CD14-positive monocyte (primary cell): ENCODE measurements at regions not wholly inside any gene's neighbourhood (a gene's known extent, or its start where the extent isn't known, plus 50 kb on each side); places are given as distances from the start of the nearest gene placed in this dataset.

Source experiments
- DNase-seq, 3 donors: peaks; one replicate each; pipeline ENCODE4 v3.0.0-alpha.2; 2011 to 2022
- H2AFZ ChIP-seq: 2 replicates; pipeline ENCODE4 v1.6.0; 2012; ENCODE audit warnings: mild to moderate bottlenecking, low read depth, low read length, inconsistent platforms; ENCODE audit not compliant: insufficient read depth, poor library complexity, severe bottlenecking
- H3K27ac ChIP-seq, 2 donors: 1 replicate in 1 of 2; 2 replicates in 1 of 2; pipeline ENCODE4 v1.5.1; 2012 to 2013; ENCODE audit warnings: low read length in 2 of 2, control low read depth in 1 of 2, inconsistent platforms in 1 of 2, low read depth in 1 of 2, mild to moderate bottlenecking in 1 of 2
- H3K27me3 ChIP-seq, 2 donors: one replicate each; pipeline versions ENCODE4 v1.6.0 to v1.6.1; 2011 to 2013; ENCODE audit warnings: low read length in 2 of 2; ENCODE audit not compliant: control insufficient read depth in 2 of 2, insufficient read depth in 2 of 2
- H3K36me3 ChIP-seq, 2 donors: replicated peaks in 1 of 2; 1 replicate in 1 of 2; 2 replicates in 1 of 2; pipeline versions ENCODE4 v1.5.1 to v1.6.1; 2012 to 2013; ENCODE audit warnings: low read length in 2 of 2, control low read depth in 1 of 2, inconsistent platforms in 1 of 2, mild to moderate bottlenecking in 1 of 2; ENCODE audit not compliant: insufficient read depth in 2 of 2, control insufficient read depth in 1 of 2
- H3K4me1 ChIP-seq, 2 donors: 1 replicate in 1 of 2; 2 replicates in 1 of 2; pipeline versions ENCODE4 v1.5.1 to v1.6.1; 2012 to 2013; ENCODE audit warnings: low read length in 2 of 2, control low read depth in 1 of 2, inconsistent platforms in 1 of 2, mild to moderate bottlenecking in 1 of 2, moderate library complexity in 1 of 2; ENCODE audit not compliant: insufficient read depth in 2 of 2, control insufficient read depth in 1 of 2
- H3K4me2 ChIP-seq: replicated peaks from 2 replicates; pipeline ENCODE3; 2012; ENCODE audit warnings: low read length, moderate library complexity, mild to moderate bottlenecking; ENCODE audit not compliant: poor library complexity, severe bottlenecking; ENCODE audit errors: extremely low read depth
- H3K4me3 ChIP-seq, 3 experiments: fragments of 200-600 bp in 1 of 3; sonication (generic) in 1 of 3; replicated peaks in 1 of 3; 1 replicate in 2 of 3; 2 replicates in 1 of 3; pipeline ENCODE4 v1.5.1; 2011 to 2013; ENCODE audit warnings: low read length in 3 of 3, mild to moderate bottlenecking in 3 of 3, control low read depth in 2 of 3, low read depth in 2 of 3, inconsistent platforms in 1 of 3, moderate library complexity in 1 of 3
- H3K79me2 ChIP-seq: 2 replicates; pipeline ENCODE4 v1.6.0; 2012; ENCODE audit warnings: mild to moderate bottlenecking, control low read depth, inconsistent platforms, low read length, moderate library complexity; ENCODE audit not compliant: insufficient read depth
- H3K9ac ChIP-seq: 2 replicates; pipeline ENCODE4 v1.6.0; 2017; ENCODE audit warnings: low read length, mild to moderate bottlenecking; ENCODE audit not compliant: insufficient read depth, poor library complexity, severe bottlenecking
- H3K9me3 ChIP-seq, 2 donors: replicated peaks in 1 of 2; 1 replicate in 1 of 2; 2 replicates in 1 of 2; pipeline versions ENCODE4 v1.5.1 to v1.6.1; 2012 to 2013; ENCODE audit warnings: low read length in 2 of 2, control low read depth in 1 of 2; ENCODE audit not compliant: control insufficient read depth in 1 of 2, insufficient read depth in 1 of 2
- H4K20me1 ChIP-seq: 2 replicates; pipeline ENCODE4 v1.6.0; 2012; ENCODE audit warnings: mild to moderate bottlenecking, low read length, control low read depth, moderate library complexity; ENCODE audit not compliant: insufficient read depth
- H3K27ac Mint-ChIP-seq, 7 donors: one replicate each; pipeline ENCODE4 v1.8.0; 2020; ENCODE audit warnings: mild to moderate bottlenecking in 7 of 7, mixed read lengths in 7 of 7, moderate library complexity in 6 of 7, inconsistent platforms in 2 of 7
- H3K27me3 Mint-ChIP-seq, 3 donors: one replicate each; pipeline ENCODE4 v1.8.0; 2021 to 2022; ENCODE audit warnings: low read depth in 3 of 3, mild to moderate bottlenecking in 3 of 3, mixed read lengths in 3 of 3, moderate library complexity in 3 of 3, inconsistent platforms in 1 of 3
- H3K36me3 Mint-ChIP-seq, 2 donors: one replicate each; pipeline ENCODE4 v1.8.0; 2020; ENCODE audit warnings: mixed read lengths in 2 of 2, inconsistent platforms in 1 of 2, mild to moderate bottlenecking in 1 of 2
- H3K4me1 Mint-ChIP-seq: one replicate; pipeline ENCODE4 v1.8.0; 2020; ENCODE audit warnings: mild to moderate bottlenecking, mixed read lengths
- H3K4me3 Mint-ChIP-seq, 2 donors: one replicate each; pipeline ENCODE4 v1.8.0; 2020; ENCODE audit warnings: mild to moderate bottlenecking in 2 of 2, mixed read lengths in 2 of 2, moderate library complexity in 1 of 2
- H3K9me3 Mint-ChIP-seq, 7 donors: one replicate each; pipeline ENCODE4 v1.8.0; 2020 to 2022; ENCODE audit warnings: mixed read lengths in 7 of 7, mild to moderate bottlenecking in 6 of 7, moderate library complexity in 6 of 7, inconsistent platforms in 2 of 7
- WGBS: methylation state at CpG from one replicate; pipeline ENCODE4 v1.1.5; 2013; ENCODE audit warnings: missing lambda C conversion rate; ENCODE audit not compliant: insufficient coverage; 5-methylcytosine and 5-hydroxymethylcytosine counted together
- intact Hi-C, 2 donors: fragments of 100-400 bp; cut with micrococcal nuclease; formaldehyde crosslinking; loops; one replicate each; pipeline versions ENCODE4 v1.15.0 to v1.15.1; 2023
- TF ChIP-seq, protein P1 (sequence below): fragments of 200-600 bp; IDR thresholded peaks from one replicate; pipeline ENCODE4 v1.8.0; 2022; ENCODE audit warnings: antibody characterized with exemption, mild to moderate bottlenecking

- Histone ChIP-seq H3K9ac (no peak overlapping the region), H4K20me1 (no peaks in the 10 kb centered on the region), H3K27ac (no peak overlapping the region), H3K4me3 (no peak overlapping the region), H3K36me3 (no peaks in the 10 kb centered on the region), H3K9me3 (peaks cover 3 to 29% of the 10 kb centered on the region in 2 donors), H3K27me3 (no peaks in the 10 kb centered on the region), H3K4me2 (no peak overlapping the region), H3K79me2 (no peaks in the 10 kb centered on the region), H3K4me1 (no peaks in the 10 kb centered on the region), H2AFZ (no peak overlapping the region)
- Mint-ChIP-seq H3K36me3 (no peaks in the 10 kb centered on the region), H3K9me3 (peaks cover 3 to 31% (median 10%) of the 10 kb centered on the region in 7 donors), H3K4me1 (no peaks in the 10 kb centered on the region), H3K27ac (no peak overlapping the region), H3K27me3 (peaks cover 0 to 1% (median 0%) of the 10 kb centered on the region in 3 donors), H3K4me3 (no peak overlapping the region)
- DNase-seq = no peak
- WGBS = 76% methylated on average over 6 of the region's 12 CpGs
- intact Hi-C loops = no loop called here
- TF ChIP-seq, protein P1, sequence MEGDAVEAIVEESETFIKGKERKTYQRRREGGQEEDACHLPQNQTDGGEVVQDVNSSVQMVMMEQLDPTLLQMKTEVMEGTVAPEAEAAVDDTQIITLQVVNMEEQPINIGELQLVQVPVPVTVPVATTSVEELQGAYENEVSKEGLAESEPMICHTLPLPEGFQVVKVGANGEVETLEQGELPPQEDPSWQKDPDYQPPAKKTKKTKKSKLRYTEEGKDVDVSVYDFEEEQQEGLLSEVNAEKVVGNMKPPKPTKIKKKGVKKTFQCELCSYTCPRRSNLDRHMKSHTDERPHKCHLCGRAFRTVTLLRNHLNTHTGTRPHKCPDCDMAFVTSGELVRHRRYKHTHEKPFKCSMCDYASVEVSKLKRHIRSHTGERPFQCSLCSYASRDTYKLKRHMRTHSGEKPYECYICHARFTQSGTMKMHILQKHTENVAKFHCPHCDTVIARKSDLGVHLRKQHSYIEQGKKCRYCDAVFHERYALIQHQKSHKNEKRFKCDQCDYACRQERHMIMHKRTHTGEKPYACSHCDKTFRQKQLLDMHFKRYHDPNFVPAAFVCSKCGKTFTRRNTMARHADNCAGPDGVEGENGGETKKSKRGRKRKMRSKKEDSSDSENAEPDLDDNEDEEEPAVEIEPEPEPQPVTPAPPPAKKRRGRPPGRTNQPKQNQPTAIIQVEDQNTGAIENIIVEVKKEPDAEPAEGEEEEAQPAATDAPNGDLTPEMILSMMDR = no peak
These were observed 73.2 kb downstream of the MTNR1A start for GRCh38 chr4:186481998-186482790.

GRCh38 chr4:186475202-186475601 lies 80.2 kb downstream of the MTNR1A start:
- Histone ChIP-seq H3K9ac (no peak overlapping the region), H4K20me1 (no peaks in the 10 kb centered on the region), H3K27me3 (no peaks in the 10 kb centered on the region), H3K4me1 (no peaks in the 10 kb centered on the region), H3K9me3 (no peaks in the 10 kb centered on the region), H2AFZ (no peak overlapping the region), H3K4me2 (no peak overlapping the region), H3K36me3 (no peaks in the 10 kb centered on the region), H3K27ac (no peak overlapping the region), H3K79me2 (no peaks in the 10 kb centered on the region), H3K4me3 (no peak overlapping the region)
- Mint-ChIP-seq H3K4me3 (no peak overlapping the region), H3K36me3 (no peaks in the 10 kb centered on the region), H3K27me3 (peaks cover 0 to 3% (median 0%) of the 10 kb centered on the region in 3 donors), H3K27ac (peak overlapping the region in 1 of 7 donors; percentile 22), H3K9me3 (peaks cover 0 to 16% (median 3%) of the 10 kb centered on the region in 7 donors), H3K4me1 (no peaks in the 10 kb centered on the region)
- DNase-seq = no peak
- no CpG with 5 or more reads among the region's 1 CpG for WGBS
- TF ChIP-seq, protein P1 = no peak
- intact Hi-C loops = no loop called here
